Ishikawa (cell line): ENCODE measurements at regions not wholly inside any gene's neighbourhood (a gene's known extent, or its start where the extent isn't known, plus 50 kb on each side); places are given as distances from the start of the nearest gene placed in this dataset.

Experiments used
- EGR1 ChIP-seq: IDR thresholded peaks from 2 replicates; pipeline ENCODE4 v1.6.1; 2012
- EP300 ChIP-seq: IDR thresholded peaks from 2 replicates; pipeline ENCODE4 v1.6.1; 2012; ENCODE audit warnings: borderline replicate concordance
- TF ChIP-seq, protein P1 (sequence below): IDR thresholded peaks from 2 replicates; pipeline ENCODE4 v1.6.1; 2012

DNA sequence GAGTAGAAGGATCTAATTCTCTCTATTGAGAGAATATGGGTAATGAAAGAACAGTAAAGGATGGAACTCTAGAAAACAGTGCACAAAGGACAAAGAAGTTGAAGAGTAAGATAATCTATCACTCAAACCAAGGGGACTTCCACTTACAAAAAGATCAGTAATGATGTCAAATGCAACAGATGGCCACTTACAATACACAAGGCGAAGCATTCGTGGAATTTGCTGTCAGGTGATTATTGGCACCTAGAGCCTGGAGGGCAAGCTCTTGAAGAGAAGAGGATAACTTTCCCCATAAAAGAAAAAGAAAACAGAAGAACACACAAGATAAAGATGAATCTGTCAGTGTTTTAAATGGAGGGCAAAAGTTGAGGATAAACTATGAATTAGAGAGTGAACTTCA, 256.0 kb upstream of the TCF21 start:
- TF ChIP-seq EGR1 (no peak), EP300 (no peak)
- TF ChIP-seq, protein P1, sequence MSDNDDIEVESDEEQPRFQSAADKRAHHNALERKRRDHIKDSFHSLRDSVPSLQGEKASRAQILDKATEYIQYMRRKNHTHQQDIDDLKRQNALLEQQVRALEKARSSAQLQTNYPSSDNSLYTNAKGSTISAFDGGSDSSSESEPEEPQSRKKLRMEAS: no peak
